Lower leg skin (tissue), 4 donors: ENCODE measurements at regions not wholly inside any gene's neighbourhood (a gene's known extent, or its start where the extent isn't known, plus 50 kb on each side); places are given as distances from the start of the nearest gene placed in this dataset.

Experiments used
- DNase-seq, 2 donors: peaks; one replicate each; pipeline ENCODE4 v3.0.0-alpha.2; 2019; ENCODE audit warnings: low spot score in 2 of 2
- H3K4me3 ChIP-seq: fragments of 200-600 bp; sonication (generic); 2 replicates; pipeline ENCODE4 v1.5.1; 2017; ENCODE audit warnings: mild to moderate bottlenecking, low read depth; ENCODE audit not compliant: poor library complexity, severe bottlenecking
- POLR2A ChIP-seq, 2 donors: fragments of 450-650 bp; IDR thresholded peaks; one replicate each; pipeline ENCODE4 v1.6.1; 2016 to 2017; ENCODE audit warnings: antibody characterized with exemption in 2 of 2, mild to moderate bottlenecking in 1 of 2, moderate library complexity in 1 of 2
- whole genome bisulfite sequencing, 2 donors: methylation state at CpG; one replicate each; pipeline ENCODE4 v1.1.5; 2018; 5-methylcytosine and 5-hydroxymethylcytosine counted together
- intact Hi-C: fragments of 100-400 bp; cut with DNase I; formaldehyde crosslinking; loops from one replicate; pipeline ENCODE4 v1.15.0; 2023; ENCODE audit warnings: low total_unique reads
- TF ChIP-seq, protein P1 (sequence below), 3 donors: fragments of 450-650 bp; IDR thresholded peaks; one replicate each; pipeline ENCODE4 v1.5.1; 2016; ENCODE audit warnings: antibody characterized with exemption in 3 of 3, mild to moderate bottlenecking in 3 of 3, moderate library complexity in 2 of 3

DNA sequence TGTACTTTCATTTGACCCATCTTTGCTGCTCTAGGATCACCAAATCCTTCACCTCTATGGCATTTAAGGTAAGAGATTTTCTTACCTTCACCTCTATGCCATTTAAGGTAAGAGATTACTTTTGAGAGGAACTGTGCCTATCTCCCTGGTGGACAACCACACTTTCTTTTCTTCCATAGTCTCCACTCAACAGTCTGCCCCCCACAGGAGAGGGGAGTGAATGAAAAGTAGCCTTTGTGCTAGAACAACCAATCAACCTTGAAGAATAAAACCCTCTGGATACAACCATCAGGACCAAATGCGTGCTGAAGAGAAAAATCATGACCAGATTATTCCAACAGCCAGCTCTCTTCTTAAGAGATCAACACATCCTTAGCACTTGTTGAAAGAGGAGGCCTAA lies 258.6 kb upstream of the TMPO start:
- no peak for DNase-seq
- WGBS, 2 donors, result 97 to 100% methylated on average over 1 of the region's 1 CpG
- no peak for TF ChIP-seq POLR2A (IDR thresholded peaks at IDR 0.05)
- TF ChIP-seq, protein P1, sequence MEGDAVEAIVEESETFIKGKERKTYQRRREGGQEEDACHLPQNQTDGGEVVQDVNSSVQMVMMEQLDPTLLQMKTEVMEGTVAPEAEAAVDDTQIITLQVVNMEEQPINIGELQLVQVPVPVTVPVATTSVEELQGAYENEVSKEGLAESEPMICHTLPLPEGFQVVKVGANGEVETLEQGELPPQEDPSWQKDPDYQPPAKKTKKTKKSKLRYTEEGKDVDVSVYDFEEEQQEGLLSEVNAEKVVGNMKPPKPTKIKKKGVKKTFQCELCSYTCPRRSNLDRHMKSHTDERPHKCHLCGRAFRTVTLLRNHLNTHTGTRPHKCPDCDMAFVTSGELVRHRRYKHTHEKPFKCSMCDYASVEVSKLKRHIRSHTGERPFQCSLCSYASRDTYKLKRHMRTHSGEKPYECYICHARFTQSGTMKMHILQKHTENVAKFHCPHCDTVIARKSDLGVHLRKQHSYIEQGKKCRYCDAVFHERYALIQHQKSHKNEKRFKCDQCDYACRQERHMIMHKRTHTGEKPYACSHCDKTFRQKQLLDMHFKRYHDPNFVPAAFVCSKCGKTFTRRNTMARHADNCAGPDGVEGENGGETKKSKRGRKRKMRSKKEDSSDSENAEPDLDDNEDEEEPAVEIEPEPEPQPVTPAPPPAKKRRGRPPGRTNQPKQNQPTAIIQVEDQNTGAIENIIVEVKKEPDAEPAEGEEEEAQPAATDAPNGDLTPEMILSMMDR (IDR thresholded peaks at IDR 0.05), result no peak
- H3K4me3 ChIP-seq, result no peak overlapping the region
- intact Hi-C loops, result no loop called here

DNA sequence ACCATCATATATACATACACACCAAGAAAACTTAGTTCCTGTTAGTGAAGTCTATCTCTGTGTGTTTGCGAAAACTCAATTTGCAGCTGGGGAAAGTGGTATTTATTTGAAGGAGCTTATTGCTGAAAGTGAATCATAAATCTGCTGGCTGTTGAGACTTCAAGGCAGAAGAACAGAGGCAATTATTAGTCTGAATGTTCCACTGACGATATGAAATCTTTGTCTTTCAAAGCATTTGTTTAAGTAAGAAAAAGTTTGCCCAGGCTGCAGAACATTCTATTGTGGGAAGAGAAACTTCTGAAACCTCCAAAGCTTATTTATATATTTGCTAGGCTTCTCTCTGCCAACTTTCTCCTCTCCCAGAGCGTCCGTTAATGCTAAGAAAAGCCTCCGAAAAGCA lies 255.7 kb upstream of the TMPO start:
- no peak overlapping the region for H3K4me3 ChIP-seq
- intact Hi-C loops, result no loop called here
- TF ChIP-seq, protein P1 (IDR thresholded peaks at IDR 0.05), result no peak
- no peak for TF ChIP-seq POLR2A (IDR thresholded peaks at IDR 0.05)
- no peak for DNase-seq
- WGBS, 2 donors, result 49 to 50% methylated on average over 5 of the region's 5 CpGs

DNA sequence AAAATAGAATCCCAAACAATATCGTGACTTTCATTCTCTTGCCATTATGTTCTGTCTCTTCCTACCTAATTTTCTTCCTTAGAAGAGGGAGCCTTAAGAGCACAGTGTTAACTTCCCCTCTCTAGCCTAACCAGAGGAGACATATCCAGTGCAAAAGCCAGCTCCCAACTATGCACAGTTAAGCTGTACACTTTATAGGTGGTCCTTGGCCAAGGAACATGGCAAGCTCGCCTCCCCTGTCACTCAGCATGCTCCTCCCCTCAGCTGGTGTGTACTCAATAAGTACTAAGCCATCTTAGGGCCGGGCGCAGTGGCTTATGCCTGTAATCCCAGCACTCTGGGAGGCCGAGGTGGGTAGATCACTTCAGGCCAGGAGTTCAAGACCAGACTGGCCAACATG lies 255.1 kb upstream of the TMPO start:
- 75 to 77% methylated on average over 5 of the region's 5 CpGs for WGBS, 2 donors
- intact Hi-C loops, result no loop called here
- no peak for DNase-seq
- TF ChIP-seq, protein P1 (IDR thresholded peaks at IDR 0.05), result no peak
- no peak for TF ChIP-seq POLR2A (IDR thresholded peaks at IDR 0.05)
- no peak overlapping the region for H3K4me3 ChIP-seq

DNA sequence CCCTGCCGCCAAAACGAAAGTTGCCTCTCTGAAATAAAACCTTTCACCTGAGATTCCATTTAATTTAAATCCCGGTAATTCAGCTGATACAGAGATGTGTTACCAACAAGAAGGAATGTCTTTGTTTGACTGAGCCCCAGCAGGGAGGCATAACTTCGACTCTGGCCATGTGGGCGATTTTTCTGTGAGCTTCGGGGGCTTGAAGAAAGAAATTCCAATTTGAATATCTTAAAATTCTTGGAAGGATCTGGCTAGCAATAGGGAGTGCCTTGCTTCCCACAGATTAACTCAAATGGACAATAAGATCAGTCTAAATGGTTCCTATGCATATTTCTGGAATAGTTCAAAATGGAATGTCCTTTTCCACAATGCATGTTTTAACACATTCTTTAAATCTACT lies 252.5 kb upstream of the TMPO start:
- TF ChIP-seq, protein P1 (IDR thresholded peaks at IDR 0.05), result no peak
- TF ChIP-seq POLR2A (IDR thresholded peaks at IDR 0.05), result no peak
- intact Hi-C loops, result no loop called here

DNA sequence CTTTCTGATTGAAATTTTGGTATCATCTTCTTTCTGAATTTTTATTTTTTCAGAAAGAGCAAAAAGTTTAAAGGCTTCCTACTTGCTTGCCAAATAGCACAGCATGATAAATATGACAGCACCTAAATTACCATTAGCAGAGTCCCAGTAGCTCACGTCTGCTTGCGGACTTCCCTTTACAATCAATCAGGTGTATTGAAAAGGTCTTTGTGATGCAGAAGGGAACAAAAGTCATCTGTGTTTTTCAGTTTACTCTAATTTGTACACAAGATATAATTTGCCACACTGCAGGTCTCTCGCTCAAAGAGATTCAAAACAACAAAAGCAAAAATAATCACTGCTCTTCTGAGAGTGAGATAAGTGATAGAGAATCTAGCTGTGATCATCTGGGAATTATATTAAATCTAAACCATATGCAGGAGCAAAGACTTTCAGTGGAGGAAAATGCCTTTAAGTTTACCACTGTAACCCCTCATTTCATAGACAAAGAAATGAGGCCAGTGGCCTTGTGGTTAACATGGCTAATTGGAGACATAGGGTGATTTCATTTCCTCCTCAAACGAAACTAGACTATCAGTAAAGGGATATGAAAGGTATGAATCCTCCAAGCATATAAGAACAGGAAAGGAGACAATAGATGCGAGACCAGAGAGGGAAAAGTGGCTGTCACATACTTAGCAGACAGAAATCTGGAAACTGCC lies 240.8 kb upstream of the TMPO start:
- TF ChIP-seq, protein P1 (IDR thresholded peaks at IDR 0.05), result no peak
- no peak for TF ChIP-seq POLR2A (IDR thresholded peaks at IDR 0.05)
- H3K4me3 ChIP-seq, result no peak overlapping the region
- no peak for DNase-seq
- WGBS, 2 donors, result 51 to 58% methylated on average over 5 of the region's 5 CpGs
- intact Hi-C loops, result no loop called here

More for the DNA sequence above, 252.5 kb upstream of the TMPO start:
- WGBS, 2 donors, result 73 to 80% methylated on average over 6 of the region's 6 CpGs
- H3K4me3 ChIP-seq, result no peak overlapping the region
- DNase-seq, result no peak

DNA sequence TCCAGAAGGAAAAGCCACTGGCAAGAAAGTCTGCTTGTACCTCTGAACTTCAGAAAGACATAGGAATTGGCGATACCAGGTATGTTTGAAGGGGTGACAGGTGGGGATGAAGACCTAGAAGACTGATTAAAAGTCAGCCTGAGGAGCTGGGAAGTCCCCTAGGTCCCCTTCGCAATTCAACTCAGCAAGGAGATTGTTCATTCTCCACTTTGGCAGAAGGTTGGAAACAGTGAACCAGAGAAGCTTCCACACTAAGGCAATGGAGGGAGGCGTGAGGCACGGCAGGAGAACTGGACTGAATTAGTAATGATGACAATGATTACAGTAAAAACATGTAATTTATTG lies 240.3 kb upstream of the TMPO start:
- intact Hi-C loops, result no loop called here
- TF ChIP-seq, protein P1 (IDR thresholded peaks at IDR 0.05), result no peak
- TF ChIP-seq POLR2A (IDR thresholded peaks at IDR 0.05), result no peak
- WGBS, 2 donors, result 68% methylated on average over 4 of the region's 4 CpGs
- H3K4me3 ChIP-seq, result no peak overlapping the region
- no peak for DNase-seq
